ENCODE measurements at regions not wholly inside any gene's neighbourhood (a gene's known extent, or its start where the extent isn't known, plus 50 kb on each side); places are given as distances from the start of the nearest gene placed in this dataset.

DNA sequence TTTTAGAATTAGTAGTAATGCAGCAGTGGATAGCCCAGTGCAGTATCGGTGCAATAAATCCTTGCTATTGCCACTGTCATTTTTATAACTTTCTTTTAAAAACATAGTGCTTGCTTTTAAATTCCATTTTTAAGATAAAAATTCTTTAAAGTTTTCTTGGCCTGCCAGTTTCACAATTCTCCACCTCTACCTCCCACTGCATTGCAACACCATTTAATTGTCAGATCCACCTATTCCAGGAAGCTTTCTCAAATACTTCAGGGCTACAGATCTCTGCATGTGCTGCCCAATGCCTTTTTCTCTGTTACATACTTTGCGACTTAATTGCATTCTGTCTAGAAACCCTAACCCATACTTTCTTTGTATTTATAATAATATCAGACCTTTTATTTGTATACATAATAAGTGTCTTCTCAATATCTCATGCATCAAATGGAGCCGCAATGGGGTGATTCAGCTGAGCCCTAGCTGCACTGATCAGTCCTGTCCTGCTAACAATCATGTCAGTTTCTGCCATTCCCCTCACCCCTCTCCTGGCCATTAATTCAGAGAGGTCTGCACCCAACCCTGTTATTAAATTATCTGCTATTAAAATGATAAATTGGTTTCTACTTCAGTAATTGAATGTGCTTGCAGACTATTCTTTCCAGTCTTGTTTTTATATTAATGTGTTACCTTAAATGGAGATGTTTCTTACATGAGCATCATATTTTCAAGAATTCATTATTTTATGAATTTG is 193.1 kb downstream of the SLIT2 start:
- Histone ChIP-seq H3K9ac (replicated peaks; ENCODE audit: extremely low read depth, insufficient read depth, low read length) (no peak overlapping the region), H3K4me2 (ENCODE audit: insufficient read depth, low read length) (no peak overlapping the region), H3K9me3 (replicated peaks; ENCODE audit: control insufficient read depth, insufficient read depth, low read length) (no peaks in the 10 kb centered on the region), H4K20me1 (replicated peaks; ENCODE audit: control insufficient read depth, extremely low read depth, insufficient read depth, low read length) (no peaks in the 10 kb centered on the region), H3K27me3 (ENCODE audit: control insufficient read depth in 2 of 2, insufficient read depth in 2 of 2, low read length in 2 of 2) (no peaks in the 10 kb centered on the region), H3K4me3 (replicated peaks in 1 of 3; ENCODE audit: insufficient read depth in 1 of 3, low read depth in 1 of 3, low read length in 3 of 3) (no peak overlapping the region), H3K79me2 (ENCODE audit: control insufficient read depth, insufficient read depth, low read length) (no peaks in the 10 kb centered on the region), H2AFZ (ENCODE audit: low read depth, low read length) (no peak overlapping the region), H3K4me1 (ENCODE audit: control insufficient read depth, extremely low read depth, insufficient read depth, low read length) (no peaks in the 10 kb centered on the region), H3K36me3 (ENCODE audit: control insufficient read depth in 2 of 2, extremely low read depth in 1 of 2, insufficient read depth in 2 of 2, low read length in 2 of 2) (no peaks in the 10 kb centered on the region), H3K27ac (ENCODE audit: insufficient read depth, low read depth, low read length) (no peak overlapping the region), H3K9me1 (replicated peaks; ENCODE audit: control insufficient read depth, extremely low read depth, insufficient read depth, low read length) (no peaks in the 10 kb centered on the region)
- intact Hi-C loops (cut with micrococcal nuclease) (no loop called here), dilution Hi-C loops (cut with MboI; ENCODE audit: extremely low pct_ligation_motif_present, low sequenced_read_pairs) (no loop called here)
- FAIRE-seq (no peak), DNase-seq (ENCODE audit: low read depth, low spot score) (no peak)
- TF ChIP-seq CTCF (IDR thresholded peaks at IDR 0.05; ENCODE audit: extremely low read depth in 1 of 2, insufficient read depth in 1 of 2, low read depth in 1 of 2, low read length in 2 of 2), result no peak
- TF ChIP-seq EZH2 (IDR thresholded peaks at IDR 0.05; ENCODE audit: borderline replicate concordance, low read depth, low read length, severe bottlenecking), result no peak
- TF ChIP-seq POLR2A (IDR thresholded peaks at IDR 0.05; ENCODE audit: low read depth, low read length), result no peak
- TF ChIP-seq, protein P1, sequence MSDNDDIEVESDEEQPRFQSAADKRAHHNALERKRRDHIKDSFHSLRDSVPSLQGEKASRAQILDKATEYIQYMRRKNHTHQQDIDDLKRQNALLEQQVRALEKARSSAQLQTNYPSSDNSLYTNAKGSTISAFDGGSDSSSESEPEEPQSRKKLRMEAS (IDR thresholded peaks at IDR 0.05; ENCODE audit: insufficient read depth, insufficient read length), result no peak
- no peak for TF ChIP-seq JUN (IDR thresholded peaks at IDR 0.05; ENCODE audit: borderline replicate concordance, insufficient read depth, insufficient read length, low read depth)
- TF ChIP-seq GATA2 (IDR thresholded peaks at IDR 0.05; ENCODE audit: insufficient read depth, insufficient read length, low read depth, low read length), result no peak
- TF ChIP-seq MYC (IDR thresholded peaks at IDR 0.05; ENCODE audit: low read depth, low read length), result no peak
- no peak for TF ChIP-seq FOS (IDR thresholded peaks at IDR 0.05; ENCODE audit: borderline replicate concordance, insufficient read depth, low read length)
- no peak for TF ChIP-seq POLR2AphosphoS5 (IDR thresholded peaks at IDR 0.05; ENCODE audit: insufficient read depth, low read depth, low read length)
- ChIA-PET CTCF (interaction anchor here (1.6 kb wide), 1 partner anchor 66 kb away, joined by 6 read pairs; no protein-coding TSS in a partner anchor), POLR2A (no interaction called here)
- BruUV-seq (replicated peaks), result no TSS peak

Data from endothelial cell of umbilical vein (primary cell).